Amniotic epithelial cell (primary cell): ENCODE measurements at regions not wholly inside any gene's neighbourhood (a gene's known extent, or its start where the extent isn't known, plus 50 kb on each side); places are given as distances from the start of the nearest gene placed in this dataset.
A peak's percentile ranks its signal among the peaks of the same experiment; 100 is the strongest.
"Not testable (repeated sequence)": the region's sequence is repeated elsewhere in the genome, so short reads cannot be mapped to it uniquely, and the experiment has no call there.

Experiments
- DNase-seq: peaks from one replicate; pipeline ENCODE4 v3.0.0-alpha.2; 2010; ENCODE audit warnings: low read depth

- no peak for DNase-seq
Observed at GRCh38 chr6:74018825-74019224, 322.8 kb downstream of the CD109 start.

- no peak for DNase-seq
Observed at GRCh38 chr6:74015427-74015826, 319.4 kb downstream of the CD109 start.

DNA sequence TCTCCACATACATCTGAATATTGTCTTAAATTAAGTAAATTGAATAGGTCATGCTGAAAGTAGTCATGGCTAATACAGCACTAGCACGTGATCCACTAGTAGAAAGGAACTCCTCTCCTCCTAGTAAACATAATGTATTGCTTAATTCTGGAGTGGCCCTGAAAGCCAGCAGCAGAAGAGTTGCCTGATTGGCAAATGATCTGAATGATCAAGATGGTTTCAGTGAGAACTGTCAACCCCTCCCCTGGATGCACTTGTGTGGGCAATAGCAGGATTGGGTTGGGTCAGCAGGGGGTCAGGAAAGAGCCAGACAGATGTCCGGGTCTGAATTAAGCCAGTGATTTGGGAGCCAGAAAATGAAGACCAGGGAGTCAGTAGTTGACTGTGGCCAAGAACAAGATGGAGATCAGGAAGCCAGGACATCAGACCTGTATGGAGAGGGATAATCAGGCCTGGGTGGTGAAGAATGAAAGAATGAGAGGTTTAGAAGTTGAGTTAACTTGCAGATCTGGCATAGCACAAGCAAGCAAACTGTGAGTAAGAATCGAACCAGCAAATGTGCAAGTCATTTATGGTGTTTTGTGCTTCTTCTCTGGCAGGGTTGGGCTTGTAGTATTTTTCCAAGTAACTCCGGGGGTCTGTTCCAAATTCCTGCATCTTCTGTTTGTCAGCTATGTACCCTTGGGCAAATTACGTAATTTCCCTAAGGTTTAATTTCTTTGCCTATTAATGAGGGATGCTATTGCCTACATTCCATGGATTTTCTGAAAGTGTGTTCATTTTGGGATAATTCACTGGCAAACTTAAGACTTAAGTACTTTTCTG is 304.9 kb downstream of the CD109 start:
- peak; percentile 13 for DNase-seq

DNA sequence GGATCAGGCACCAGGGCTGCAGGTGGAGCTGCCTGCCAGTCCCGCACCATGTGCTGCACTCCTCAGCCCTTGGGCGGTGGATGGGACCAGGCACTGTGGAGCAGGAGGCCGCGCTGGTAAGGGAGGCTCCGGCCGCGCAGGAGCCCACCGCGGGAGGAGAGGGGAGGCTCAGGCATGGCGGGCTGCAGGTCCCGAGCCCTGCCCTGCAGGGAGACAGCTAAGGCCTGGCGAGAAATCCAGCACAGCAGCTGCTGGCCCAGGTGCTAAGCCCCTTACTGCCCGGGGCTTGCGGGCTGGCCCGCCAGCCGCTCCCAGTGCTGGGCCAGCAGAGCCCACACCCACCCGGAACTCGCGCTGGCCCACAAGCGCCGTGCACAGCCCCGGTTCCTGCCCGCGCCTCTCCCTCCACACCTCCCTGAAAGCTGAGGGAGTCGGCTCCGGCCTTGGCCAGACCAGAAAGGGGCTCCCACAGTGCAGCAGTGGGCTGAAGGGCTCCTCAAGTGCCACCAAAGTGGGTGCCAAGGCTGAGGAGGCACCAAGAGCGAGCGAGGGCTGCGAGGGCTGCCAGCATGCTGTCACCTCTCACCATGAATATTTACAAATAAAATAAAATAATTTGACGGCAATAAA is 294.7 kb downstream of the CD109 start:
- not testable (repeated sequence) for DNase-seq

- DNase-seq: no peak
Observed at GRCh38 chr6:73989428-73989827, 293.4 kb downstream of the CD109 start.

DNA sequence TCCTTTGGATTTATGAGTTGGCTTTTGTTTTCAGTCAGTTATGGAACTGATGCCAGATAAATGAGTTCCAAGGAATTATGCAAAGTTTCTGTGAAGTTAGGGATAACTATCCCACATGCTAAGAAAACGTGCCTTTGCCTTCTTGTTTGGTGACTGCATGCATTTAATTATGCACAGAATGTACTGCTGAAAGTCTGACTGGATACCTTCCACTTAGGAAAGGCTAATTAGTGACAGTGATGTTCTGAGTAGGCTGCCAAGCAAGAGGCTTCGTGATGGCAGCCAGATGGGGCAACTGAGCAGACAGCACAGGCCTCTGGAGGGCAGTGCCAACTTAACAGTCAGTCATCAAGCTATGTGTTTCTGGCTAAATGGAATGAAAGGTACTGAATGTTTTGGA is 289.9 kb downstream of the CD109 start:
- DNase-seq: peak; percentile 16

DNA sequence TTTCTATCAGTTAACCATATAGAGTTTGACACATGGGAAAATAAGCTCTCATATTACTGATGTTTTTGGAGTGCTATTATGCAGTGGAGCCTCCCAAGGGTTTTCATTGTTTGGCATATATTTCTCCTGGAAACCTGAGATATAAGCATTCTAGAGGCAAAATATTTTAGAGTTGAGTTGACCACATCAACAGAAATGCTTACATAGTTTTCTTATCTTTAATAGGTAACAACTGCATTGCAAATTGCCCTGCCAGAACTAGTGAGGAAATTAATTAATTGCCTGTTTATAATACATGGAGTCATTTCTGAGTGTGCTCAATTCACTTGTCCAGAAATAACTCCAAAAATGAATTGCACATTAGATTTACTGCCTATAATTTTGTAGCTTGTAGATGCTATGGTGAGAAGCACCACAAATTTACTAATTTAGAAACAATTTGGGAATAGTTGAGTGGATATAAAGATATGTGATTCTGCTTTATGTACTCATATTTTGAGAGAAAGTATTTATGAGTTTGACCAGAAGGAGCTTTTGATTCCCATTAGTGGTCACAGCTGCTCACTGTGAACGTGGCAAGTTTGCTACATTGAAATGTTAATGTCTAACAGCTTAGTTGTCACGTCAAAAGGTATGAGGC is 288.7 kb downstream of the CD109 start:
- peak; percentile 18 for DNase-seq

- peak; percentile 34 for DNase-seq
Observed at GRCh38 chr6:73983367-73983766, 287.4 kb downstream of the CD109 start.

DNA sequence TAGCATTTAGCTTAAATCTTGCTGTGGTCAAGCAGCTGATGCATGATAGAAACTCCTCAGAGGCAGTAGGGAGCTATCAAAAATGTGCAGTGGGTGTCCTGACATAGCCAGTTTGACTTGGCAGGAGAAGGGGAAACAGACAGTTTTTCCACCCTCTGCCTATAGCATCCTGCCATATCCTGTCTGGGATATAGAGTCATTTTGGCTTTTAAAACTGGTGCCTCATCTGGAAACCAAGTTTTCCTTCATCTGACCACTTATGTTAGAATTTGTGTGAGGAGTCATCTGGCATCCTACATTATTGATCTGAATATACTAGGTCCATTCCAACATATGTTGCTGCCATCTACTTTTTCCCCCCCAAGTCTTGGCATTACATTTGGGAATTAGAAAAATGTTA is 284.1 kb downstream of the CD109 start:
- no peak for DNase-seq

- no peak for DNase-seq
Observed at GRCh38 chr6:73978330-73978729, 282.3 kb downstream of the CD109 start.

- not testable (repeated sequence) for DNase-seq
Observed at GRCh38 chr6:73972518-73972917, 276.5 kb downstream of the CD109 start.

- DNase-seq: peak; percentile 53
Observed at GRCh38 chr6:73969971-73970970, 274.3 kb downstream of the CD109 start.

DNA sequence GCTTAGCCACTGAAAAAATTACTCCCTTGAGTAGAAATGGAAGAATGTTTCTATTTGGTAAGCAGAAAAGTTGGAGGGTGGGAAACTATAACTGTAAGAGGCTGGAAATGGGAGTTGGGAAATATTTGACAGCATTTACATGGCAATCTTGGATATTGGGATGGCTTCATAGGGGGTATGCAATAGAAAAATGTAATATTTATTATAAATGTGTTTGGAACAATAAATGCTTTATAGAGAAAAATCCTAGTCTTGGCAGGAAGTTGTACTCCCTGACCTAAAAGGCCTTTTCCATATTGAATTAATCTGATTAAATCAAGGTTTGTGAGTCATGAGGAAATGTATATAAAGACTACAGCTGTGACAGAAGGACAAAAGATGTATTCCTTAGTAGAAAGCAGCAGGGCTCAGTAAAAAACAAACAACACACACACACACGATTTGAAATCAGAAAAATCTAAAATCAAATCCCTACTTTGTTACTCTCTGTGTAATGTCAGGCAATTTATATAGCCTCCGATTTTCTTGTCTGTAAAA is 272.3 kb downstream of the CD109 start:
- DNase-seq: no peak

DNA sequence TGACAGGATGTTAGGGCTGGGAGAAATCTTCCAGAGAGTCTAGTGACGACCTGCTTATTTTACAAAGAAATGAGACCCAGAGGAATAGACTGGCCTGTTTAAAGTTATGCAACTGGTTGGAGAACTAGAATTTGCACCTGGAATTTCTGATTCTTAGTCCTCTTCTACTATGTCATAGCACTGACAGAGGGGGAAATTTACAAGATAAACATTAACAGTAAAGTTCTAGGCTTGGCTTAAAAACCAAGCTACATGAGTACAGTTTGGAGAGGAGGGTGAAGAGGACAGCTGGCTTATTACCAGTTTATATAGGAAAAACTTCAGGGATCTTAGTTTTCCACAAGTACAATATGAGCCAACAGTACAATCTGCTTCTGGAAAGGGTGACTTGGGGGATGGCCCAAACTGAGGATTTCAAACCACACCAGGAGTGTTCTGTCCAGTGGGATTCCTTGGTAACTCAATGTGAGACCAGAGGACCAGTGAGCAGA is 269.6 kb downstream of the CD109 start:
- DNase-seq: no peak

- no peak for DNase-seq
Observed at GRCh38 chr6:73964241-73964854, 268.3 kb downstream of the CD109 start.

DNA sequence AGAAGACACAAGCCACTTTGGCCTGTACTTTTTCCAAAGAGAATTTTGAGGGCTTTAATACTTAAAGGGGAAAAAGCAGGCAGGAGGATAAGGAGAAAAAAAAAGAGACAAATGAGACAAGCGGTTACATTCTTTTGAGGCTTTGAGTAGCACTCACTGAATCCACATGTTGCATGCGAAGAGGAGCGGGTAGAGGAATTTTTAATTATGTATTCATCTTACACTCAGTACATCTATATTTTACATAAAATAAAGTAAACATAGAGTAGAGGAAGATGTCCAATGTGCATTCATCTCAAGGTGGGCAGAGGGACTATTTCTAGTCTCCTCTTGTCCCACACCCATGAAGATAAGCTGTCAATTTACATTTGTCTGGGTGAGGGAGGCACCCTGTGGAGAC is 266.9 kb downstream of the CD109 start:
- no peak for DNase-seq

- no peak for DNase-seq
Observed at GRCh38 chr6:73956305-73956704, 260.3 kb downstream of the CD109 start.

- DNase-seq: no peak
Observed at GRCh38 chr6:73955800-73956199, 259.8 kb downstream of the CD109 start.

DNA sequence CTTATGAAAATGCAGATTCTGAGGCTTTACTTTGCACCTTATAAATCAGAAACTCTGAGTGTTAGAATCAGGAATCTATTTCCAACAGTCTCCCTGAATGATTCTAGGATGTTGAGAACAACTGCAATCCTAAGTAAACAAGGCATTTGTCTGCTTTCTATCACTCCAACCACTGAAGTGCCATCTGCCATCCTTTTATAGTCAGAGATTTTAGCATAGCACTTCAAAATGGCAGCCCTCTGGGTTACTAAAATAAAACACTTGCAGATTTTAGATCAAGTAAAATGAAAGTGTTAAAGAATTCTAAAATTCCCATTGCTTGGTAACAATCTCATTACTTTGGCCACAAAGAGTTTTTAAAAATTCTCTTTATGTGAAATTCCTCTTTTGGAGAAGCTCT is 258.9 kb downstream of the CD109 start:
- no peak for DNase-seq

DNA sequence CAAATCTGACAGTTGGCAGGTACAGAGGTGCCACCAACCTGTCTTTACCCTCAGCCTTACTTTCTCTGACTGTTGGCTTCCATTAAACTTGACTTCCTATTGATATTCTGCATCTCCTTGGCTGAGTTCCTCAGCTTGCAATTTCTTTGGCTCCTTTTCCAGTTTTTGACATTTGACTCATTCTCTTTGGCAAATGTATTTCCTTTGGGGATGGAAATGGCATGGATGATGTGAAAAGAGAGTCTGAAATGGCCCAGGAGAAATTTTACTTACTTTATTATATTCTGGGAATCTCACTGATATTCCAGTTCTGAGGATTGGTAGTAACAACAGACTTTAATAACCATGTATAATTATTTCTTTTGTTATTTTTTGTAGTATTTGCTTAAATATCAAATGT is 255.2 kb downstream of the CD109 start:
- DNase-seq: no peak
